Gastroesophageal sphincter (tissue), 3 donors: ENCODE measurements at regions not wholly inside any gene's neighbourhood (a gene's known extent, or its start where the extent isn't known, plus 50 kb on each side); places are given as distances from the start of the nearest gene placed in this dataset.

Experiments used
- CTCF ChIP-seq, 4 experiments: fragments of 200-600 bp in 2 of 4; fragments of 450-650 bp in 2 of 4; sonication (generic) in 1 of 4; IDR thresholded peaks; one replicate each; pipeline ENCODE4 v1.5.1; 2017 to 2019; ENCODE audit warnings: antibody characterized with exemption in 4 of 4, mild to moderate bottlenecking in 2 of 4, moderate library complexity in 2 of 4
- EP300 ChIP-seq: sonication (generic); formaldehyde crosslinking; IDR thresholded peaks from one replicate; pipeline ENCODE4 v1.6.1; 2017; ENCODE audit warnings: antibody characterized with exemption, mild to moderate bottlenecking
- POLR2A ChIP-seq, 2 donors: fragments of 450-650 bp; IDR thresholded peaks; one replicate each; pipeline ENCODE4 v1.6.1; 2017; ENCODE audit warnings: antibody characterized with exemption in 2 of 2, mild to moderate bottlenecking in 2 of 2, moderate library complexity in 1 of 2
- POLR2AphosphoS5 ChIP-seq: sonication (generic); formaldehyde crosslinking; IDR thresholded peaks from one replicate; pipeline ENCODE4 v1.6.1; 2017; ENCODE audit warnings: antibody characterized with exemption

- no peak for TF ChIP-seq POLR2A (IDR thresholded peaks at IDR 0.05)
- no peak for TF ChIP-seq CTCF (IDR thresholded peaks at IDR 0.05)
- no peak for TF ChIP-seq POLR2AphosphoS5
- TF ChIP-seq EP300, result no peak
Measured at GRCh38 chr4:123682931-123683330, 286.3 kb downstream of the SPRY1 start.
